HCT116 (cell line): ENCODE measurements at regions not wholly inside any gene's neighbourhood (a gene's known extent, or its start where the extent isn't known, plus 50 kb on each side); places are given as distances from the start of the nearest gene placed in this dataset.
"Not testable (repeated sequence)": the region's sequence is repeated elsewhere in the genome, so short reads cannot be mapped to it uniquely, and the experiment has no call there.

Experiments used
- ATF3 ChIP-seq: IDR thresholded peaks from 2 replicates; pipeline ENCODE4 v1.6.1; 2012
- CBX3 ChIP-seq: IDR thresholded peaks from 2 replicates; pipeline ENCODE4 v1.6.1; 2012; ENCODE audit warnings: low read depth
- CTCF ChIP-seq, 3 experiments: fragments of 200-600 bp in 1 of 3; sonication (generic) in 1 of 3; IDR thresholded peaks in 2 of 3; conservative IDR thresholded peaks in 1 of 3; 2 replicates each; pipeline ENCODE4 v1.5.1; 2012 to 2017; ENCODE audit warnings: low read depth in 2 of 3, low read length in 2 of 3, antibody characterized with exemption in 1 of 3, borderline replicate concordance in 1 of 3, control low read depth in 1 of 3, mild to moderate bottlenecking in 1 of 3, mixed read lengths in 1 of 3, mixed run types in 1 of 3, moderate library complexity in 1 of 3; ENCODE audit not compliant: insufficient read depth in 1 of 3
- ELF1 ChIP-seq: IDR thresholded peaks from 2 replicates; pipeline ENCODE4 v1.6.1; 2012; ENCODE audit warnings: low read depth, borderline replicate concordance
- EZH2 ChIP-seq: fragments of 200-600 bp; sonication (generic); IDR thresholded peaks from 2 replicates; pipeline ENCODE4 v1.6.1; 2017; ENCODE audit warnings: antibody characterized with exemption, mixed run types
- EZH2phosphoT487 ChIP-seq: fragments of 200-600 bp; IDR thresholded peaks from 2 replicates; pipeline ENCODE4 v1.6.1; 2018; ENCODE audit warnings: antibody characterized with exemption, borderline replicate concordance
- FOSL1 ChIP-seq: IDR thresholded peaks from 2 replicates; pipeline ENCODE4 v1.6.1; 2012; ENCODE audit warnings: low read depth
- MAX ChIP-seq: IDR thresholded peaks from 2 replicates; pipeline ENCODE4 v1.6.1; 2012
- POLR2A ChIP-seq: IDR thresholded peaks from 2 replicates; pipeline ENCODE4 v1.7.0; 2011; ENCODE audit warnings: borderline replicate concordance; ENCODE audit not compliant: insufficient read depth, insufficient read length; ENCODE audit errors: extremely low read depth
- POLR2AphosphoS5 ChIP-seq: IDR thresholded peaks from 2 replicates; pipeline ENCODE4 v1.6.1; 2011; ENCODE audit warnings: mild to moderate bottlenecking, low read depth, low read length, moderate library complexity
- RAD21 ChIP-seq: IDR thresholded peaks from 2 replicates; pipeline ENCODE4 v1.6.1; 2012; ENCODE audit warnings: low read depth, mild to moderate bottlenecking
- ZNF274 ChIP-seq: fragments of 200-500 bp; sonication (Bioruptor generic); IDR thresholded peaks from 2 replicates; pipeline ENCODE4 v1.6.1; 2014; ENCODE audit warnings: mild to moderate bottlenecking, low read depth, low read length, inconsistent platforms

GRCh38 chr4:9692791-9693491 lies 88.5 kb upstream of the DRD5 start:
- not testable (repeated sequence) for TF ChIP-seq FOSL1; EZH2phosphoT487; CTCF (IDR thresholded peaks at IDR 0.05 in 2 of 3, conservative IDR thresholded peaks at IDR 0.05 in 1 of 3; ENCODE audit: borderline replicate concordance in 1 of 3, insufficient read depth in 1 of 3, low read depth in 2 of 3, low read length in 2 of 3); POLR2A; ELF1; CBX3; EZH2; MAX; ATF3; POLR2AphosphoS5; ZNF274; RAD21
